HG03460 (cell line): ENCODE measurements at regions not wholly inside any gene's neighbourhood (a gene's known extent, or its start where the extent isn't known, plus 50 kb on each side); places are given as distances from the start of the nearest gene placed in this dataset.
"Not testable (repeated sequence)": the region's sequence is repeated elsewhere in the genome, so short reads cannot be mapped to it uniquely, and the experiment has no call there.

Experiments used
- ATAC-seq: cut with Tn5 transposase; IDR thresholded peaks from one replicate; pipeline ENCODE4 v1.9.1; 2021; ENCODE audit not compliant: unreplicated experiment

- ATAC-seq, result no peak
Measured at GRCh38 chr10:52368725-52369124, 54.6 kb downstream of the DKK1 start.

- not testable (repeated sequence) for ATAC-seq
Measured at GRCh38 chr10:52374207-52374606, 60.1 kb downstream of the DKK1 start.

- no peak for ATAC-seq
Measured at GRCh38 chr10:52376694-52377354, 62.7 kb downstream of the DKK1 start.

GRCh38 chr10:52378124-52378523, 64.0 kb downstream of the DKK1 start:
- ATAC-seq, result no peak

- ATAC-seq, result no peak
Measured at GRCh38 chr10:52379287-52379686, 65.2 kb downstream of the DKK1 start.

GRCh38 chr10:52383088-52383487, 69.0 kb downstream of the DKK1 start:
- ATAC-seq, result no peak

GRCh38 chr10:52387744-52388143, 73.7 kb downstream of the DKK1 start:
- no peak for ATAC-seq

GRCh38 chr10:52390388-52390787, 76.3 kb downstream of the DKK1 start:
- ATAC-seq, result no peak

- no peak for ATAC-seq
Measured at GRCh38 chr10:52391927-52392602, 78.0 kb downstream of the DKK1 start.

- ATAC-seq, result no peak
Measured at GRCh38 chr10:52394246-52394645, 80.2 kb downstream of the DKK1 start.

GRCh38 chr10:52400562-52400961, 86.5 kb downstream of the DKK1 start:
- ATAC-seq, result no peak

GRCh38 chr10:52403801-52404200, 89.7 kb downstream of the DKK1 start:
- ATAC-seq, result not testable (repeated sequence)

GRCh38 chr10:52409195-52409594, 95.1 kb downstream of the DKK1 start:
- ATAC-seq, result no peak

- no peak for ATAC-seq
Measured at GRCh38 chr10:52409928-52410327, 95.8 kb downstream of the DKK1 start.

- no peak for ATAC-seq
Measured at GRCh38 chr10:52410916-52411315, 96.8 kb downstream of the DKK1 start.

GRCh38 chr10:52419281-52419680, 105.2 kb downstream of the DKK1 start:
- ATAC-seq, result no peak

GRCh38 chr10:52420656-52421055, 106.6 kb downstream of the DKK1 start:
- ATAC-seq, result no peak

GRCh38 chr10:52423369-52423768, 109.3 kb downstream of the DKK1 start:
- ATAC-seq, result no peak

- ATAC-seq, result no peak
Measured at GRCh38 chr10:52424341-52424740, 110.3 kb downstream of the DKK1 start.

- no peak for ATAC-seq
Measured at GRCh38 chr10:52434734-52435133, 120.7 kb downstream of the DKK1 start.

- ATAC-seq, result no peak
Measured at GRCh38 chr10:52436664-52437063, 122.6 kb downstream of the DKK1 start.

GRCh38 chr10:52437205-52437646, 123.1 kb downstream of the DKK1 start:
- ATAC-seq, result peak; percentile 80

GRCh38 chr10:52438119-52438518, 124.0 kb downstream of the DKK1 start:
- no peak for ATAC-seq
